Endothelial cell of umbilical vein (primary cell): ENCODE measurements at regions not wholly inside any gene's neighbourhood (a gene's known extent, or its start where the extent isn't known, plus 50 kb on each side); places are given as distances from the start of the nearest gene placed in this dataset.
"Not testable (repeated sequence)": the region's sequence is repeated elsewhere in the genome, so short reads cannot be mapped to it uniquely, and the experiment has no call there.

ENCODE experiments used
- CTCF ChIP-seq, 2 donors: IDR thresholded peaks; 1 replicate in 1 of 2; 2 replicates in 1 of 2; pipeline ENCODE4 v1.5.1; 2011; ENCODE audit warnings: low read length in 2 of 2, mild to moderate bottlenecking in 2 of 2, moderate library complexity in 2 of 2, control low read depth in 1 of 2, inconsistent platforms in 1 of 2, low read depth in 1 of 2; ENCODE audit not compliant: insufficient read depth in 1 of 2; ENCODE audit errors: extremely low read depth in 1 of 2
- EZH2 ChIP-seq: IDR thresholded peaks from 2 replicates; pipeline ENCODE4 v1.6.1; 2012; ENCODE audit warnings: borderline replicate concordance, low read depth, mild to moderate bottlenecking, moderate library complexity, low read length, inconsistent platforms; ENCODE audit not compliant: severe bottlenecking
- MYC ChIP-seq: IDR thresholded peaks from one replicate; pipeline ENCODE4 v1.6.1; 2011; ENCODE audit warnings: mild to moderate bottlenecking, low read depth, low read length
- POLR2AphosphoS5 ChIP-seq: IDR thresholded peaks from 2 replicates; pipeline ENCODE4 v1.6.1; 2012; ENCODE audit warnings: low read depth, mild to moderate bottlenecking, control low read depth, low read length, moderate library complexity; ENCODE audit not compliant: insufficient read depth

DNA sequence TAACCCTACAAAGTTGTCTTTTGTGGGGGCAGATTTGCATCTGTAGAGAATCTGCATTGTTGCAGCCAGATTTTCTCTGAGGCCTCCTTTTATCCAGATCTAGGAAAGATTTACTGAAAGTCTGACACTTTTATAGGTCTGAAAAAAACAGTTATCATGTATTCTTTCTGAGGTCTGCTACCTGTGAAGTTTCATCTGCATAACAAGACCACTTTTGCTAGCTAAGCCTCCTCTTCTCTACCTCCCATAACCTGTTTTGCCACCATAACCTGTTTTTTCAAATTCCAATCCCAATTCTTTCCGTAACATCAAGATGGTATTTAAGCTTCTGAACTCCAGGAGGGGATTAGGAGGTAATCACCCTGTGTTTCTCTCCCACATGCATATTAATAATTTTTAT lies 577.8 kb downstream of the NAP1L3 start:
- not testable (repeated sequence) for TF ChIP-seq CTCF (IDR thresholded peaks at IDR 0.05; ENCODE audit: extremely low read depth in 1 of 2, insufficient read depth in 1 of 2, low read depth in 1 of 2, low read length in 2 of 2); MYC; POLR2AphosphoS5; EZH2
